NCI-H345 treated with DMSO at 0.1 percent for 48 hours (cell line): ENCODE measurements at regions not wholly inside any gene's neighbourhood (a gene's known extent, or its start where the extent isn't known, plus 50 kb on each side); places are given as distances from the start of the nearest gene placed in this dataset.
"Not testable (repeated sequence)": the region's sequence is repeated elsewhere in the genome, so short reads cannot be mapped to it uniquely, and the experiment has no call there.

Experiments used
- DNase-seq: peaks from one replicate; lab custom pipeline; 2025; ENCODE audit not compliant: unreplicated experiment; lab: John Stamatoyannopoulos, UW

GRCh38 chr1:222946436-222946835 is 131.6 kb downstream of the DISP1 start:
- DNase-seq: no peak

- no peak for DNase-seq
These were observed 133.2 kb downstream of the DISP1 start for GRCh38 chr1:222948079-222948478.

DNA sequence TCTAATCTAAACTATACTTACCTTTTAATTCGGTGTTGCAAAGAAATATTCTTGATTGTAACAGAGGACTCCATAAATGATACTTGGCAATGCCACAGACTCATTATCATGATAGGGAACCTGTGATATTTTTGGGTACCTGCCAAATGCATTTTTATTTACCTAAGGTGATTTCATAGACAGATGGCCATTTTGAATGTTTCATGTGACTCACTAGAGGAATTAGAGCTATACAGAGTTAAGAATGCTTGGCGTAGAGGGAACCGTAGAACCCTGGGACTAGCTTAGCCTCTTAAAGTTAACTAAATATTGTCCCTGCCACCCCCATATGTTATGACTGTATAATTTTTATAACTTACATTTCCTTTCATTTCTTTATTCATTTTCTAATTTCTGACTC is 136.1 kb downstream of the DISP1 start:
- DNase-seq: peak; percentile 68

DNA sequence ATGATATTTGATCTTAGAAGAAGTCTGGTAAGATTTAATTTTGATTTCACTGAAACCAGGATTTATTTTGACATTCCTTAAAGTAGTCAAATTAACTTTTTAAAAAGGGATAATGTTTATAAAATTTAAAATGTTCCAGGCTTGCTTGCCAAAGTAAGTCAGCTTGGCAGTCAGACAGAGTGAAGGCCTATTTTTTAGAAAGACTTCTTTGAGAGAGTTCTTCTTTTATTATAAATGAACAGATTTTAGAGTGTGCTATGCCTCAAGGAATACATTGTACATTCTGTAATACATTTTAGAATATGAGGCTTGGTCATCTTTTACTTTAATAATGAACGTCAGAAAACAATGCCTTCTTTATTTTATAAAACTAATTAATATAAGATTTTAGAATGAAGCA is 138.7 kb downstream of the DISP1 start:
- no peak for DNase-seq

DNA sequence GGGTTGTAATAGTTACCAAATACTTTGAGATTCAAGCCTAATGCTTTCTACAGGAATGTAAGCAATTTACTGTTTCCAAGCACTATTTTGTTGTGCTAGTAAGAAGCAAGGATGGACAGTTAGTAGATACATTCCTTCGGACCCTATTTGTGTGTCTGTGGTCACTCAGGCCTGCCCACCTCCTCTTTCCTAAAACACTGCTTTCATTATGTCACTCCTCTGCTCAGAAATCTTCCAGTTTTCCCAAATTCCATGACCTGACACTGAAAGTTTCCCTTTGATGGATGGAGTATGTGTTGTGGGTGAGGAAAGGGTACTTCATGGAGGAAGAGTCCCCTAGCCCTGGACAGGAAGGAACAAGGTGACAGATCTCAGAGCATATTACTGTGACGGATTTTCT is 141.1 kb downstream of the DISP1 start:
- no peak for DNase-seq

DNA sequence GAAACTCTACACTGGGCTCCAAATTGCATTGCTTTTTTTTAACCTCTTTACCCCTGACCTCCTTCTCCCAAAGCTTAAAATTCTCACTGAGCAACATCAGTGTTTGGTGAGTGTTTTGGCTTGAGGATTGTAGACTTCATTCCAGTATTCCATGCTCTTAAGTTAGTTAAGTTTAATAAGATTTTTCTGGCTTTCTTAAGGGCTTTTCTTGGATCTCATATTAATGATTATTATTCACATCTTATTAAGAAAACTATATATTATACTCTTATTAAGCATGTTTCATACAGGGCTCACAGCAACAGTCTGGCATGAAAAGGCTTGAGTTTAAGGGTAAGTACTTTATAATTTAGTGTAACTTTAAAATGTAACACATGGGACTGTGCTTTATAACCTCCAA is 141.8 kb downstream of the DISP1 start:
- no peak for DNase-seq

DNA sequence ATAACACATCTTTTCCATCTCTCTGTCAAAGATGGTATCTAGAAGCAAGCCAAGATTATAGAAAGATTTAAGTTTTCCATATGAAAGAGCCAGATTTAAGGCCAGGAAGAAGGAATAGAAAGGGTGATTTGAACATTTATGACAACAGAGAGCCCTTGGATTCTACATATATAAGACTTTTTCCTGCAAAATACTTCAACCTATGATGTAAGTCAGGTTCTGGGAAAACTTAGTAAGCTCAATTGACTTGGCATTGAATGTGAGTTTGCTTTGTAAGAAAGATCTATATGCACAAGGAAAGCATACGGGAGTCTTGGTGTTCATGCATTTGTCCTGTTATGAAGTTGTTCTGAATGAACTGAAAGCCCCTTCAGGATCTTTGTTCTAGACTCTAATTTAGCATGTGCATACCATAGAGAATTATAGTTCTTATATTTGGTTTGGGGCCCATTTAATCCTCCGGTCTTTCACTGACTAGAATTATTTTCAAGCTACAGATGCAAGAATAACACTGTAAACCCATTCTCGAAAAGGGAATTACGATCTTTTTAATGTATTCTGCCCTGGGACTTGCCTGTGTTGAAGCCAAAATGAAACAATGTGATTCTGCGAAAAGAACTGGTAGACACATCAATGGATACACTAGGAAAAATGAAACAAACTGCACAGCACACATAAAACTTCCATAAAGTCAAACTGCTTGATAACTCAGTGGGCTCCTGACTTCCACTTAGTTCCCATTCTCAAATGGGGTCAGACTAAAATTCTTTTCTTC is 152.8 kb downstream of the DISP1 start:
- no peak for DNase-seq

GRCh38 chr1:222970040-222970439 is 155.2 kb downstream of the DISP1 start:
- DNase-seq: no peak

DNA sequence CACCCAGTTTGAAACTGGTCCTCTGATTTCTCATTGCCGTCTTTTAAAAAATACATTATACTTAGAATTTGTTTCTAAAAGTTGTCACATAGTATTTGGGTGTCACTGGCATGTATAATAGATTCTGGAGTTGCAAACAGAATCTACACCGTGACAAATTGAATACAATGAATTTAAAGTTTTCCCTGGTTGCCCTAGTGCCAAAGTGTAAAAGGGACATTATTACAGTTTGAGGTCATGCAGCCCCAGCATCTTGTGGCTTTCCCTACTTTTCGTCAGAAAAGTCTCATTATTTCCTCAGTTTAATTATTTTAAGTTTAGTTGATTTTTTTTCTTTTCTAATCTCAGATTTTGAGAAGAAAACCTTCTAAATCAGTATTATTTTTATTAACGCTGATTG is 155.9 kb downstream of the DISP1 start:
- no peak for DNase-seq

- no peak for DNase-seq
These were observed 156.3 kb downstream of the DISP1 start for GRCh38 chr1:222971146-222971545.

DNA sequence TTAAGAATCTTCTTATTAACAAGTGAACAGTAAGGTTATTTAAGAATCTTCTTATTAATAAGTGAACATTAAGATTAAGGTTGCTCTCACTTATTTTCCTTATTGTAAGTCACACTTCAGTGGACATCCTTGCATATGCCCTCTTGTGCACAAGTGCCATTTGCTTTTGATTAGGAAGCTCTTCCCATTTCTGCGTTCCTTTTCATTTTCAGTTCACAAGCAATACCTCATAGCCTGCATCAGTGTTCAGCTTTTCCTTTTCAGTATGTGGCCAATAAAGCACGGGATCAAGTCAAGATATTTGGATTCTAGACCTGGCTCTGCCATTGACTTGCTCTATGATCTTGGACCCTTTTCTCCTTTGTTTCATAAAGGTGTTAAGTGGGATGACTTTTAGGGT is 158.7 kb downstream of the DISP1 start:
- no peak for DNase-seq

DNA sequence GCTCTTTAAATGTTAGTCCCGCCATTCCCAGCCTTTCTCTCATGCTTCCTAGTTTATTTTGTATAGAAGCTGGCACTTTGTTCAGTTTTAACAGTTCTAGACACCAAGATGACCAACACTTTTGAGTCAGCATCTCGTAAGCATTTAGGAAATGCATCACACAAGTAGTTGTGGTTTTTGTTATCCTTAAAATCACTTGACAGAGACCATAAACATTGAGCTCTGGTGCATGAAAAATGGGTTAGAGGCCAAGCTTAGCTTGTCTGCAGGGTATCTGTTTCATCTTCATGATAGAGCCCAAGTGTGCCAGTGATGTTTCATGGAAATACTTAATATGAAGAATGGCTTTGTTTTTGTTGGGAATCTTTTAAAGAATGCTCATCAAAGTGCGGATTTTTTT is 159.7 kb downstream of the DISP1 start:
- DNase-seq: no peak

DNA sequence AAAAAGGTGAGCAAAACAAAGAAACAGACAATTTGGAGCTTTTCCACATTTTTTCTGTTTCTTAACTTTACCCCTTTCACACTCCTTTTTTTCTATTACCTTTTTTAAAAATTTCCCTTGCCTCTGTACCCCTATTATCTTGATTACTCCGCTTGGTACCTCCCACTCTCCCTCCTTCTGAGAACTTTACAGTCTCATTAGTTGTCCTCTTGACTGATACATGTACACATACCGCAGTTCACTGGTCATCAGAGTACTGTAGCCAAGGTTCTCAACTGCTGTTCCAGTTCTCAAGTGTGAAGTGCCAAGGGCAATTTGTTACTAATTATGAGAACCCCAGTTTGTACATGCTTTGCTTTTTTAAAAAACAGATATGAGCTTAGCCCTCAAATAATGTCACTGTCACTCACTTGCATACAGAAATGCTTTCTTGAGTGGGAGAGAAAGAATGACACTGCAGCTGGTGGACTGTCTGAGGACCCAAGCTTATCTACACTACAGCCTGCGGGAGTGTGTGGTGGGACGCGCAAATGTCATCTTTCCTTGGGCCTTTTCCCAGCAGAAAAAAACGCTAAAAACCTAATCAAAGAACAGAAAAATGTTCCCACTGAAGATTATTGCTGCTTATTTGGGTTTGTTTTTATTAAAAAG is 160.8 kb downstream of the DISP1 start:
- DNase-seq: no peak

DNA sequence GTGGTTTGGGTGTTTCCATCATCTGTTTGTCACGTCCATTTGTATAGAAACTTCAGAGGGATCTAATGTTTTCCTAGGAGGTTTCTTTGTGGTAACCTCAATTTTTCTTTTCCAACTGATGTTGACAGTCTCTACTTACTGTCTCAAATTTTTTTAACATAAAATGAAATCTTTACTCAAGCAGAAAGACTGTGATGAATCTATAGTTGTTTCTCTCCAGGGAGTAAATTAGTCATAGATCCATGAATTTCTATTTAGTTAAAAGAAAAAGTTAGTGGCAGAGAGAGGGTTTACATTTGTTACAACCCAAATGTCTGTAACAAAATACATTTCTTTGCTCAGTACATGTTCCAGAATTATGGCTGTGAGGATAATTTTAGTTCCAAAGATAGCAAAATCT is 161.6 kb downstream of the DISP1 start:
- no peak for DNase-seq

- DNase-seq: not testable (repeated sequence)
These were observed 162.5 kb downstream of the DISP1 start for GRCh38 chr1:222977294-222977693.

- no peak for DNase-seq
These were observed 163.5 kb downstream of the TLR5 start for GRCh38 chr1:222979561-222979960.

DNA sequence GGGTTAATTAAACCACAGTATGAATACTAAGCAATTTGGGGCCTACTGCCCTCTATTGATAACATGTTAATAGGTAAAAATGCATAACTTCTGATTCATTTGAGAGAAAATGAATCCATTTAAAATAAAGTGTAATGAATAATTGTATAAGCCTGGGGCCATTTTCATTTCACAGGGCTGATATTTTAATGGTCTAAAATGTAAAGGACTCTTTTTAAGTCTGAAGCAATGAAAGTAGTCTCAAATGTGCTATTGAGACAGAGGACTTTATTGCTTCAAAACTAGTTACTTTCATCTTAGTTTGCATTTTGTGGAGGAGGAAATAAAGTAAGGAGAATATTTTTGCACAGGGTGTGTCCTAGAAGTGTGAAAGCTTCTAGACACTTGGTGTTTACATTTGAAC is 155.4 kb downstream of the TLR5 start:
- DNase-seq: no peak

DNA sequence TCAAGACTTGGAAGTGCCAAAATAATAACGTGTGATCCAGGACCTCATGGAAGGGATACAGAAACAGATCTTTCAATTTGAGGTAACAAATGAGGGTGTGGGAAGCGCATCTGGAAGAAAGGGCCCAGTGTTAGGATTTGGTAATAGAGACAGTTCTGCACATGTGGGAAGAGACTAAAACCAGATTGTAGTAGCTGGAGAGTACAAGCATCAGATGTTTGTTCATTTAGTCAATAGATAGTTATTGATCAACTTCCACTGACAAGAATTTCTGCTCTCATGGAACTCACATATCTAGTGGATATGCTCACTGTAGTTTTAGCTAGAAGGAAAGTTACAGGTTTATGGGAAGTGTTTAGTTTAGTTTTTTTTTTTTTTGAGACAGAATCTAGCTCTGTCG is 153.6 kb downstream of the TLR5 start:
- no peak for DNase-seq

- no peak for DNase-seq
These were observed 151.9 kb downstream of the TLR5 start for GRCh38 chr1:222991177-222991576.

GRCh38 chr1:222991908-222992307 is 151.1 kb downstream of the TLR5 start:
- DNase-seq: no peak

DNA sequence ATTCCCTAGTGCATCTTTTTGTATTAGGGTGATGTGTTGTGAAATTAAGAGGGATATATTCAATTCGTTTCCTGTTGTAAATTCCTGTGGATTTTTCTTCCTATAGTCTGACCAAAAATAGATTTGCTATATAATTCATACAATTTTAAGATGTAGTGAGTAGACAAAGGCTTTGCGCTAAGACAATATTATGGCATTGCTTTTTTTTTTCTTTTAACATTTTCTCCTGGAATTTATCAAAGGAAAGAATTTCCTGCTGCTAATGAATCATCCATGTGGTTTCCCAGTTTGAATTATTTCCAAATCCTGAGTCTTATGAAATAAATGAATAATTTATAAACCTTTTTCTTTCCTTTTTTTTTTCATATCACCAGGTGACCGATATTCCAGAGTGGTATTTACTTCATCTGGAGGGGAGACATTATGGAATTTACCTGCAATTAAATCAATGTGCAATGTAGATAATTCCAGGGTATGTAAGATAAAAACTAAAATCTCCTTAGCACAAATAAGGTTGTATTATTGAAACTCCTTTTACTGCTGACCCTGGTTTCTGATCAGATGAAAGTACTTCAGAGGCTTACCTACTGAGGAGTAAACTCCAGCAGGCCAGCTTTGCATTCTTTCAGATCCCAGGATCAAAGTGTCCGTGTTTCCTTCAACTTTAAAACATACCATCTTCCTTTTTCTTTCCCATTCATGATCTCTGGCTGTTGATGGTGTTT is 148.4 kb downstream of the TLR5 start:
- no peak for DNase-seq

GRCh38 chr1:222995236-222995580 is 147.8 kb downstream of the TLR5 start:
- DNase-seq: no peak
